ENCODE measurements at regions not wholly inside any gene's neighbourhood (a gene's known extent, or its start where the extent isn't known, plus 50 kb on each side); places are given as distances from the start of the nearest gene placed in this dataset.

GRCh38 chr13:20288561-20288960 lies 56.4 kb upstream of the GJB6 start:
- H3K36me3 ChIP-seq: no peaks in the 10 kb centered on the region
- intact Hi-C loops (cut with DNase I): no loop called here
- H3K4me1 ChIP-seq: no peaks in the 10 kb centered on the region
- no peak for TF ChIP-seq CTCF (IDR thresholded peaks at IDR 0.05)
- no peak for TF ChIP-seq POLR2AphosphoS5 (IDR thresholded peaks at IDR 0.05)
- TF ChIP-seq EP300 (IDR thresholded peaks at IDR 0.05): no peak
- TF ChIP-seq POLR2A (IDR thresholded peaks at IDR 0.05; ENCODE audit: low read depth): no peak
- H3K27ac ChIP-seq (replicated peaks in 1 of 4): no peak overlapping the region
- DNase-seq (ENCODE audit: extremely low spot score): no peak
- H3K9me3 ChIP-seq: peaks cover 0 to 35% (median 32%) of the 10 kb centered on the region in 4 donors
- no peak overlapping the region for H3K4me3 ChIP-seq
- H3K27me3 ChIP-seq: no peaks in the 10 kb centered on the region
- 50% methylated on average over 1 of the region's 1 CpG for WGBS

- H3K4me1 ChIP-seq: no peaks in the 10 kb centered on the region
- H3K27ac ChIP-seq (replicated peaks in 1 of 4): no peak overlapping the region
- H3K9me3 ChIP-seq: peaks cover 0 to 41% (median 37%) of the 10 kb centered on the region in 4 donors
- no peaks in the 10 kb centered on the region for H3K36me3 ChIP-seq
- TF ChIP-seq POLR2AphosphoS5 (IDR thresholded peaks at IDR 0.05): no peak
- TF ChIP-seq EP300 (IDR thresholded peaks at IDR 0.05): no peak
- TF ChIP-seq POLR2A (IDR thresholded peaks at IDR 0.05; ENCODE audit: low read depth): no peak
- TF ChIP-seq CTCF (IDR thresholded peaks at IDR 0.05): no peak
- no peak for DNase-seq (ENCODE audit: extremely low spot score)
- no peak overlapping the region for H3K4me3 ChIP-seq
- 54% methylated on average over 1 of the region's 1 CpG for WGBS
- H3K27me3 ChIP-seq: no peaks in the 10 kb centered on the region
- intact Hi-C loops (cut with DNase I): no loop called here
These were observed 55.9 kb upstream of the GJB6 start for GRCh38 chr13:20287976-20288375.

GRCh38 chr13:20285530-20285929 lies 53.4 kb upstream of the GJB6 start:
- TF ChIP-seq CTCF (IDR thresholded peaks at IDR 0.05) (no peak), POLR2AphosphoS5 (IDR thresholded peaks at IDR 0.05) (no peak), POLR2A (IDR thresholded peaks at IDR 0.05; ENCODE audit: low read depth) (no peak)
- intact Hi-C loops (cut with DNase I): no loop called here
- Histone ChIP-seq H3K4me3 (no peak overlapping the region), H3K27me3 (no peaks in the 10 kb centered on the region), H3K36me3 (no peaks in the 10 kb centered on the region), H3K27ac (replicated peaks in 1 of 4) (no peak overlapping the region), H3K9me3 (peaks cover 0 to 49% (median 47%) of the 10 kb centered on the region in 4 donors), H3K4me1 (no peaks in the 10 kb centered on the region)
- 81% methylated on average over 2 of the region's 2 CpGs for WGBS
- no peak for DNase-seq (ENCODE audit: extremely low spot score)

Measured in esophagus muscularis mucosa (tissue), 4 donors.